Activated CD4-positive, alpha-beta T cell treated with anti-CD3 and anti-CD28 coated beads, Interleukin-2, amount 10 ng/mL, durations not matched to agents 7 days and 5 days (primary cell): ENCODE measurements at regions not wholly inside any gene's neighbourhood (a gene's known extent, or its start where the extent isn't known, plus 50 kb on each side); places are given as distances from the start of the nearest gene placed in this dataset.

Experiments
- CTCF ChIA-PET: fragments of 350-600 bp; sonication (Branson Sonifier 250); formaldehyde crosslinking; loops from one replicate; lab custom pipeline; 2021; ENCODE audit warnings: antibody characterized with exemption; lab: Charles Lee
- POLR2A ChIA-PET: fragments of 350-600 bp; sonication (Branson Sonifier 250); formaldehyde crosslinking; loops from one replicate; lab custom pipeline; 2021; ENCODE audit warnings: antibody characterized with exemption; lab: Charles Lee
- DNase-seq: peaks from one replicate; pipeline ENCODE4 v3.0.0-alpha.2; 2020
- H3K27ac Mint-ChIP-seq: one replicate; pipeline ENCODE4 v1.8.0; 2021; ENCODE audit warnings: mild to moderate bottlenecking, moderate library complexity, mixed read lengths
- H3K27me3 Mint-ChIP-seq: one replicate; pipeline ENCODE4 v1.8.0; 2021; ENCODE audit warnings: mixed read lengths
- H3K36me3 Mint-ChIP-seq: one replicate; pipeline ENCODE4 v1.8.0; 2021; ENCODE audit warnings: low read depth, mixed read lengths
- H3K4me1 Mint-ChIP-seq: one replicate; pipeline ENCODE4 v1.8.0; 2021; ENCODE audit warnings: mixed read lengths
- H3K4me3 Mint-ChIP-seq: one replicate; pipeline ENCODE4 v1.8.0; 2021; ENCODE audit warnings: mild to moderate bottlenecking, moderate library complexity, mixed read lengths
- H3K9me3 Mint-ChIP-seq: one replicate; pipeline ENCODE4 v1.8.0; 2021; ENCODE audit warnings: mixed read lengths

DNA sequence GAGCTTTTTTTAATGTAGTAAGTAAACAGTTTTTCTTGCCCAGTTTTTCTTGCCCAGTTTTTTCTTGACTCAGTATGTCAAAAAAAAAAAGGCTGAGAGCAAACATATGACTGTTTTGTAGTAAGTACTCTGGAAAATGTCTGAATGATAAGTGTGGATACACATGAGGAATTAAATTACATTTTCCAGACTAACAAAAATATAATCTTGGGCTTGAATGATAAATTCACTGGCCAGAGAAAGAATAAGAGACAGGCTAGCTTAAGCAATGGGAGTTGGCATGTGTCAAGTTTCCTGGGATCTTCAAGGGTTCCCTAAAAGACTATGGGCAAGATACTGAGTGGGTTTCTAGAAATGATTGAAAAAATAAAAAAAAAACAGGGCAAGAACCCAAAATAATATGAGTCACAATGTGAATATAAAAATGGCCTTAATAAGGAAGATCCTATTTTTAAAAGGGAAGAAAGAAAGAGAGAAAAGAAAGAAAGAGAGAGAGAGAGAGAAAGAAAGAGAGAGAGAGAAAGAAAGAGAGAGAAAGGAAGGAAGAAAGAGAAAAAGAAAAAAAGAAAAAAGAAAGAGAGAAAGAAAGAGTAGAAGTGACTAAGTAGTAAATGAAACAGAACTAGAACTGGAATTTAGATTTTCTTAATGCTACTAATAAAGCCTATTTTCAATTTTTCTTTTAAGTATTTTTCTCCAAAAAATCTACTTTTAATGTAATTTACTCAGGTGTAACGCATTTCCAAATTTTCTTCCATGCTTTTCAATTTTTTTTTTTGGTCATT, 60.2 kb downstream of the TFPI2 start:
- Mint-ChIP-seq H3K27me3 (no peaks in the 10 kb centered on the region), H3K9me3 (no peaks in the 10 kb centered on the region), H3K4me3 (no peak overlapping the region), H3K4me1 (no peaks in the 10 kb centered on the region), H3K36me3 (no peaks in the 10 kb centered on the region), H3K27ac (no peak overlapping the region)
- DNase-seq: no peak
- POLR2A ChIA-PET: no interaction called here
- CTCF ChIA-PET: interaction anchor here (0.6 kb wide), 1 partner anchor 409 kb away, joined by 4 read pairs; no protein-coding TSS in a partner anchor

DNA sequence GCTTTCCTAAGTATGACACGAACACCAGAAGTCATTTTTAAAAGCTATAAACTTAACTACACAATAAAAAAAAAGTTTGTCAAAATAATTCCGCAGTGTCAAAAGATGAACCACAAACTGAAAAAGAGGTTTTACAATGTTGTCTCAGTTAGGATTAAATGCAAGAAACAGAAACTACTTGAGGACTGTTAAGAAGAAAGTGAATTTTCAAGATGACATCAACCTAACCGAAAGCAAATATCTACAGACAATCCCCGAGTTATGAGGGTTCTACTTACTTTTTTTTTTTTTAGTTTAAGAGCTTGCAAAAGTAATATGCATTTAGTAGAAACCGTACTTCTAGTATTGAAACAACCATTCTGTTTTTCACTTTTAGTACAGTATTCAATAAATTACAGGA, 62.3 kb downstream of the TFPI2 start:
- Mint-ChIP-seq H3K36me3 (no peaks in the 10 kb centered on the region), H3K4me1 (no peaks in the 10 kb centered on the region), H3K4me3 (no peak overlapping the region), H3K27ac (no peak overlapping the region), H3K9me3 (no peaks in the 10 kb centered on the region), H3K27me3 (no peaks in the 10 kb centered on the region)
- DNase-seq: no peak
- POLR2A ChIA-PET: no interaction called here
- CTCF ChIA-PET: no interaction called here

DNA sequence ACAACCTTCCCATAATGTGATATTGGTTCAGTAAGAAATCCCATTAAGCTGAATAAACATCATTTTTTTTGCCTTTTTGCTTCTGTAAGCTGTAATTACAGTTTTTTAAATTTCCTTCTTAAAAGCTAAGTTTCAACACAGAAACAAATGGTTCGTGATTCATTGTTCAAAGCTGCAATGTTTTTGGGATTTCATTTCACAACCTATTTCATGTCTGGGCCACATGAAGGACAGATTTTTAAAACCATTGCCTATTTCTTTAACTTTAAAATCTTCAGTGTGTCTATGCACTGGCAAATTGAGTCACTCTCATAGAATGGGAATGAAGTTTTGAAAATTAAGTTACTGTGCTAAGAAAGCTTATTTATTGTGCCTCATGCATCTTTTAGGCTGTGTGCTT, 66.9 kb downstream of the TFPI2 start:
- Mint-ChIP-seq H3K27ac (no peak overlapping the region), H3K9me3 (no peaks in the 10 kb centered on the region), H3K27me3 (no peaks in the 10 kb centered on the region), H3K4me3 (no peak overlapping the region), H3K36me3 (no peaks in the 10 kb centered on the region), H3K4me1 (no peaks in the 10 kb centered on the region)
- ChIA-PET CTCF (interaction anchor here (0.6 kb wide), 1 partner anchor 727 kb away, joined by 3 read pairs; no protein-coding TSS in a partner anchor), POLR2A (no interaction called here)
- DNase-seq: no peak

DNA sequence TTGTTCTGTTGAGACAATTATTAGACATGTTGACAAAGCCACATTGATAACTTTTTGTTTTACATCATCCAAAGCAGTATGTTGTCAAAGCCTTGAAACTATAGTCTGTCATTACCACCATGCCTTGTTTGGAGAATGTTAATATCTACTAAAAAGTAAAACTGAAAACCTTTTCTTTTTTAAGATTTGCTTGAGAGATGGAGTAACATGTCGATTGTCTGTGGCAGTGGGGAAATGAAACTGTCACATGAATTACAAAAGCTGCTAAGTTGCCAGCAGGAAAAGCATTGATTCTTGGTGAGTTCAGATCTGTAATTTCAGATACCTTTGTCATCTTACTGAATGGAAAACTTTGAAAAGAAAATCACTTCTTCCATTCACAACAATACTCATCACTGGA, 69.1 kb downstream of the TFPI2 start:
- ChIA-PET CTCF (no interaction called here), POLR2A (no interaction called here)

DNA sequence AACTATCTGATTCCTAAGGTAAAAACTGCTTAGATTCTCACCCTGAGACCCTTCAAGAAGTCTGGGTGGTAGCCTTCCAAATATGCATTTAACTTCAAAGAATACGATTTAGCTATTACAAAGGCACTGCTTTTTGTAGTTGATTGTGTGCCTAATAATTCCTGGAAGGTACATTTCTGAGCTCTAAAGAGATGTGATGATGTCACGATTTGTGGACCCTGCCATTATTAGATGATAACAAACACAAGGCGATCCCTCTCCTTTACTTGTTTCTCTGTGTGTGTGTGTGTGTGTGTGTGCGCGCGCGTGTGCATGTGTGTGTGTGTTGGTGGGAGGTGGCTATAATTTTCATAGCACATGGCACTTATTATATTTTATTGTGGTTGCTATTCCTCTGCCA, 70.9 kb downstream of the TFPI2 start:
- ChIA-PET CTCF (no interaction called here), POLR2A (no interaction called here)
- DNase-seq: no peak
- Mint-ChIP-seq H3K27ac (no peak overlapping the region), H3K36me3 (no peaks in the 10 kb centered on the region), H3K27me3 (no peaks in the 10 kb centered on the region), H3K4me1 (no peaks in the 10 kb centered on the region), H3K4me3 (no peak overlapping the region), H3K9me3 (no peaks in the 10 kb centered on the region)

More for the DNA sequence above, 69.1 kb downstream of the TFPI2 start:
- H3K9me3 Mint-ChIP-seq: no peaks in the 10 kb centered on the region
- no peak overlapping the region for H3K27ac Mint-ChIP-seq
- no peak for DNase-seq
- H3K4me3 Mint-ChIP-seq: no peak overlapping the region
- H3K4me1 Mint-ChIP-seq: no peaks in the 10 kb centered on the region
- H3K36me3 Mint-ChIP-seq: no peaks in the 10 kb centered on the region
- no peaks in the 10 kb centered on the region for H3K27me3 Mint-ChIP-seq

DNA sequence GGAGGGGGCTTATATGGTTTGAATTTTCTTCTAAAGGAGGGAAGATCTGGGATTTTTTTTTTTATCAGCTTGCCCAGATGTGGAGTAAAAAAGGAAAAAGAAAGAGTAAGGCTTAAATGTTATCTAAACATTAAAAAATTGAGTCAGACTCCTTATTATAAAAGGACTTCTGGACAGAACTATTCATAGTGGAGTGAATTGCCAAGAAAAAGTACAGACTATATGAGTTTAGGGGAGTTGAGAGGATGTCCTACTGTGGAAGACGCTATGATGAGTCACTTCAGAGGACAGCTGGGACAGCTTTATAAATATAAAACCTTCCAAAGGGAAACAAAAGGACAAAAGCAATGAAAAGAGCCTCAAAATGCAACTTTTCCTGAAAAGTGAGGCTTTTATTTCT, 73.0 kb downstream of the TFPI2 start:
- CTCF ChIA-PET: no interaction called here
- Mint-ChIP-seq H3K27ac (no peak overlapping the region), H3K4me3 (no peak overlapping the region), H3K27me3 (no peaks in the 10 kb centered on the region), H3K36me3 (no peaks in the 10 kb centered on the region), H3K9me3 (no peaks in the 10 kb centered on the region), H3K4me1 (no peaks in the 10 kb centered on the region)
- POLR2A ChIA-PET: no interaction called here
- DNase-seq: no peak

DNA sequence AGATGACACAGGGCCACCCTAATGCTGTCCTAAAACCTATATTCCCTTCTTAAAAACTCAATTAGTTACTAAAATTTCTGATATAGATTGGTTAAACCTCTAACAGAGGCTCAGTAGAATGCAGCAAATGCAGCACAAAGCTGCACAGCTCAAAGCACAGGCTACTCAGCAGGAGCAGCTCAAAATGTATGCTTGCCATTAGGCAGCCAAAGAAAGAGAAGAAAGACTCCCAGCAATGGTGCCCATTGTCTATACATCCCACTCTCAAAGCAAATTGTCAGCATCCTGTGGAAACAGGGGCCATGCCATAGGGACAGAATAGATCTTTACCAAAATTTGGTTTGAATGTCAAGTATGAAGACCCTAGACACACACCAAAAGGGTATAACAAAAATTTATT, 73.5 kb downstream of the TFPI2 start:
- Mint-ChIP-seq H3K9me3 (no peaks in the 10 kb centered on the region), H3K36me3 (no peaks in the 10 kb centered on the region), H3K27me3 (no peaks in the 10 kb centered on the region), H3K4me3 (no peak overlapping the region), H3K4me1 (no peaks in the 10 kb centered on the region), H3K27ac (no peak overlapping the region)
- POLR2A ChIA-PET: no interaction called here
- CTCF ChIA-PET: no interaction called here
- DNase-seq: no peak

DNA sequence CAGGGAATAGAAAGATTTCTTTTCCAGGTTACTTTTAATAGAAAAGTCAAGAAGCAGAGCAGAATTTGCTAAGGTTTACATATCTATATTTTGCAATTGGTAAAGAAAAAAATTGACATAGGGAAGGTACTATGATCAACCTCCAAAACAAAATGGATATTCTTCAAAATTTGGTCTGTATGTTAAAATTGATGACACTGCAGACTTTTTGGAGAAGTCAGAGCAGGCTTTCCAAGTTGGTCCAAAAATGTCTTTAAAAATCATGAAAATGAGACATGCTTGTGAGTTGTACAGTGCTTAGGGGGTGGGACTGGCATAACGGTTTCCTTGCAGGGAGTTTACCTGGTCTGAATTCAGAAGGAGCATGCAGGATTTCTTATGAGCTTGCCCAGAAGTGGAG, 77.0 kb downstream of the TFPI2 start:
- Mint-ChIP-seq H3K4me1 (no peaks in the 10 kb centered on the region), H3K36me3 (no peaks in the 10 kb centered on the region), H3K9me3 (no peaks in the 10 kb centered on the region), H3K27me3 (no peaks in the 10 kb centered on the region), H3K27ac (no peak overlapping the region), H3K4me3 (no peak overlapping the region)
- ChIA-PET CTCF (no interaction called here), POLR2A (no interaction called here)
- no peak for DNase-seq

DNA sequence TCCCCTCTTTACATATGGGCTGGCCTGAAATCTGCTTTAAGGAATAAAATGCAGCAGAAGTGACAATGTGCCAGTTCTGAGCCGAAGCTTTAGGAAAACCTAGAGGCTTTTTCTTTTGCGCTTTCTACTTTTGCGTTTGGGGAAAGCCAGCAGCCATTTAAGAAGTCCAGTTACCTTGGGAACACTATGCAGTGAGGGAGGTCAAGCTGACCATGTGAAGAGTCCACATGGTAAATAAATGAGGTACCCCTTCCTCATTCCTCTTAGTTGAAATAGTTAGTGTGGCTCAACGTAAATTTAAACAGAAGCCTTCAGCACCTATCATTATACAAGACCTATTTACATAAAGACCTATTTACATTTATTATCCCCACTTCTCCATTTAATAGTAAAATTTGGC, 78.5 kb downstream of the TFPI2 start:
- DNase-seq: no peak
- CTCF ChIA-PET: no interaction called here
- no peaks in the 10 kb centered on the region for H3K4me1 Mint-ChIP-seq
- no peaks in the 10 kb centered on the region for H3K27me3 Mint-ChIP-seq
- no peak overlapping the region for H3K27ac Mint-ChIP-seq
- no peaks in the 10 kb centered on the region for H3K9me3 Mint-ChIP-seq
- POLR2A ChIA-PET: no interaction called here
- H3K36me3 Mint-ChIP-seq: no peaks in the 10 kb centered on the region
- no peak overlapping the region for H3K4me3 Mint-ChIP-seq

DNA sequence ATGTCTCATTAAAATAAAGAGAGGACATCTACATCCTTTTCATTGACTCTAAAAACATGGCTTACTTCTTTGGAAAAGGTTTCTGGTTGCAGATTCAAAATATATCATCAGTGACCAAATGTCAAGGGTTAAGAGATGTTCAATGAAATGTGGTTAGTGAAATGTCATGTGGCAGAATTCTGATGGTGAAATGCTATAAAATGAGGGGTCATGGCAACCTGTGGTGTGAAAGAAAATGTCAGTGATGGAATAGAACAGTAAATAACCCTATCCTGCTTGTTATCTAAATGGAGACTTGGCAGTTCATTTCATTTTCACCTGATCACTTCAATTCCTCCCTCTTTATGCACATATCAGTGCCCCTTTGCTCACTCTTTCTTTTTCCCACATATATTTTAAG, 79.4 kb downstream of the TFPI2 start:
- no peak overlapping the region for H3K4me3 Mint-ChIP-seq
- H3K9me3 Mint-ChIP-seq: no peaks in the 10 kb centered on the region
- no peaks in the 10 kb centered on the region for H3K36me3 Mint-ChIP-seq
- POLR2A ChIA-PET: no interaction called here
- H3K27ac Mint-ChIP-seq: no peak overlapping the region
- no peaks in the 10 kb centered on the region for H3K27me3 Mint-ChIP-seq
- no peaks in the 10 kb centered on the region for H3K4me1 Mint-ChIP-seq
- no peak for DNase-seq
- CTCF ChIA-PET: no interaction called here

DNA sequence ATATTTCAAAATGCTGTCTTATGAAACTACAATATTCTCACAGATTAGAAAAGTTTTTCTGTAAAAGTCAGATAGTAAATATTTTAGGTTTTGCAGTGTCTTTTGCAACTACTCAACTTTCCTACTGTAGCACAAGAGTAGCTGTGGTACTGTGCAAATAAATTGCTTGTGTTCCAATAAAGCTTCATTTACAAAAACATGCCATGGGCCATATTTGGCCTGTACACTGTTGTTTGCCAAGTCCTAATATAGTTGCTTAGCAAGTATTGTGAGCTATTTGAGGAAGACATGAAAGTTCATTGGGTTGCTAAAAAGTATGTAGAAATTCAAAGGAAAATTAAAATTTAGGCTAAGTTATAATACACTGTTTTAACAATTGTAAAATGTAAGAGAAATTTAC, 80.0 kb downstream of the TFPI2 start:
- Mint-ChIP-seq H3K36me3 (no peaks in the 10 kb centered on the region), H3K4me3 (no peak overlapping the region), H3K27me3 (no peaks in the 10 kb centered on the region), H3K4me1 (no peaks in the 10 kb centered on the region), H3K27ac (no peak overlapping the region), H3K9me3 (no peaks in the 10 kb centered on the region)
- POLR2A ChIA-PET: no interaction called here
- CTCF ChIA-PET: no interaction called here
- no peak for DNase-seq

DNA sequence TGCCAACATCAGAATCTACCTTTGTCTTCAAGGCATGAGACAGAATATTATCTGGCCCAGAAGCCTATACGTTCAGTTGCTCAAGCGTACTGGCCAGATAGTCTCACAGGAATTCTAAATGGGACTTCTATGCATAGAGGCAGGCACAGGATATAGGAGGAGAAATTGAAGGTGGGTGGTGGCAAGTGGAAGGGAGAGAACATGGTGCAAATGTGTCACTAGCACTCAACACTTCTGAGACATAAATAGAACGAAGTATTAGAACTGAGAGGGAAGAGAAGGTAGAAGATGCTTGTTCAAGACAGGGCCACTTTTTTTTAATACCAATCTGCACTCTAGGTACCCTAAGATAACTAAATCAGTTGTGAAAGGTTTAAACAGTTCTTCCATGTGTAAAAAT, 85.8 kb downstream of the TFPI2 start:
- no peaks in the 10 kb centered on the region for H3K27me3 Mint-ChIP-seq
- no peak overlapping the region for H3K27ac Mint-ChIP-seq
- H3K4me1 Mint-ChIP-seq: no peaks in the 10 kb centered on the region
- no peaks in the 10 kb centered on the region for H3K9me3 Mint-ChIP-seq
- POLR2A ChIA-PET: no interaction called here
- CTCF ChIA-PET: no interaction called here
- no peak for DNase-seq
- H3K36me3 Mint-ChIP-seq: no peaks in the 10 kb centered on the region
- H3K4me3 Mint-ChIP-seq: no peak overlapping the region

DNA sequence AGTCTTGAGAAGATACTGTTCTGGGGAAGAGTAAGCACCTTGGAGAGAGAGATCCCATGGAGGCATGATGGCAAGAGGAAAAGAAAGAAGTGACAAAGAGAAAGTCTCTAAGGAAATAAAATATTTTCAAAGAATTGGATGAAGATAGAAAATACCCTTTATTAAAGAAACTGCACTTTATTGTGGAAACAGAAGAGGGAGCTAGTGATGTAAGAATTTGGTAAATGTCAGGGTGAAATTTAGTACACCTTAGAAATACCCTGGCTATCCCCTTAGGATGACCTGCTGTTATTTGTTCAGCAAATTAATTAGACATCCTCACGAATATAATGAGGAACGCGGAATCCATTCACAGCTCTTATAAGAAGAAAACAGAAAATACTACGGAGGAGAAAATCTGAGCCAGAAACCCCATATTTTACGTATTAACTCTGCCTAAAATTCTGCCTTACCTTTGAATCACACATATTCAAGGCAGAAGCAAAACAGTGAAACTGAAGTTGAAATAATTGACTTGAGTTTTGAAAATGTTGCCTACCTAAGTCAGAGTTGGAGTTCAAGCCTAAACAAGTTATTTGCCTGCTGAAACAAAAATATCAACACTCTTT, 90.7 kb downstream of the TFPI2 start:
- CTCF ChIA-PET: interaction anchor here (0.6 to 0.7 kb wide), 2 partner anchors 521 to 598 kb away, joined by 3 read pairs; no protein-coding TSS in a partner anchor

More for the DNA sequence above, 90.7 kb downstream of the TFPI2 start:
- Mint-ChIP-seq H3K27me3 (no peaks in the 10 kb centered on the region), H3K27ac (no peak overlapping the region), H3K4me3 (no peak overlapping the region), H3K4me1 (no peaks in the 10 kb centered on the region), H3K9me3 (no peaks in the 10 kb centered on the region), H3K36me3 (no peaks in the 10 kb centered on the region)
- no peak for DNase-seq
- POLR2A ChIA-PET: no interaction called here
